ENCODE measurements at regions not wholly inside any gene's neighbourhood (a gene's known extent, or its start where the extent isn't known, plus 50 kb on each side); places are given as distances from the start of the nearest gene placed in this dataset.

DNA sequence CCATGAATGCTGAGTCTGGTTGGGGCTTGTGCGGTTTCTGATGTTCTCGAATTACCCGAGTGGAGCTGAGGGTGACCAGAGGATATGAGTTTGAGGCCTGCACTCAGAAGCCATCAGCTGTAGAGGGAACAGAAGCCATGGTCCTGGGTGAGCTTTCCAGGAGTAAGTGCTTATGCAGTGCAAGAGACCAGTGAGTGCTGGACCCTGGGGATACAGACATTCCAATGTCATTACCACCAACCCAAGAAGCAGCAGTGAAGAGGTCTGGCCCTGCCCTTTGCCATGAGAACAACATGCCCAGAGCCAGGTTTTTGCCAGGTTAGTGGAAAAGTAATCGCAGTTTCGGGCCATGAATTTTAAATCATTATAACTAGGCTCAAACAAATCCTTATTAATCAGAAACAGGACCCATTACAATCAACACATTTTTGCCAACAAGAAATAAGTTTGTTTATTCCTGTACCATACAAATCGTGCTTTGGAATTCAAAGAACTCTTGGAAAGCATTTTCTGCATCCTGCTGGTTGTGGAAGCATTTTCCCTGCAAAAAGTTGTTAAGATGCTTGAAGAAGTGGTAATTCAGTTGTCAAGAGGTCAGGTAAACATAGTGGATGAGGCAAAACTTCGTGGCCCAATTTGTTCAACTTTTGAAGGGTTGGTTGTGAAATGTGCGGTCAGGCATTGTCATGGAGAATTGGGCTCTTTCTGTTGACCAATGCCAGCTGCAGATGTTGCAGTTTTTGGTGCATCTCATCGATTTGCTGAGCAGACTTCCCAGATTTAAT lies 154.6 kb downstream of the SYK start:
- peaks cover 31% of the 10 kb centered on the region for H3K27me3 Mint-ChIP-seq (ENCODE audit: unreplicated experiment)
- TF ChIP-seq, protein P1, sequence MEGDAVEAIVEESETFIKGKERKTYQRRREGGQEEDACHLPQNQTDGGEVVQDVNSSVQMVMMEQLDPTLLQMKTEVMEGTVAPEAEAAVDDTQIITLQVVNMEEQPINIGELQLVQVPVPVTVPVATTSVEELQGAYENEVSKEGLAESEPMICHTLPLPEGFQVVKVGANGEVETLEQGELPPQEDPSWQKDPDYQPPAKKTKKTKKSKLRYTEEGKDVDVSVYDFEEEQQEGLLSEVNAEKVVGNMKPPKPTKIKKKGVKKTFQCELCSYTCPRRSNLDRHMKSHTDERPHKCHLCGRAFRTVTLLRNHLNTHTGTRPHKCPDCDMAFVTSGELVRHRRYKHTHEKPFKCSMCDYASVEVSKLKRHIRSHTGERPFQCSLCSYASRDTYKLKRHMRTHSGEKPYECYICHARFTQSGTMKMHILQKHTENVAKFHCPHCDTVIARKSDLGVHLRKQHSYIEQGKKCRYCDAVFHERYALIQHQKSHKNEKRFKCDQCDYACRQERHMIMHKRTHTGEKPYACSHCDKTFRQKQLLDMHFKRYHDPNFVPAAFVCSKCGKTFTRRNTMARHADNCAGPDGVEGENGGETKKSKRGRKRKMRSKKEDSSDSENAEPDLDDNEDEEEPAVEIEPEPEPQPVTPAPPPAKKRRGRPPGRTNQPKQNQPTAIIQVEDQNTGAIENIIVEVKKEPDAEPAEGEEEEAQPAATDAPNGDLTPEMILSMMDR (IDR thresholded peaks at IDR 0.05; ENCODE audit: unreplicated experiment): no peak
- CTCF ChIA-PET: no interaction called here
- H3K4me1 Mint-ChIP-seq (ENCODE audit: low read depth, unreplicated experiment): no peaks in the 10 kb centered on the region
- BruUV-seq (replicated peaks): no TSS peak
- no peak overlapping the region for H3K4me3 Mint-ChIP-seq (ENCODE audit: low read depth, unreplicated experiment)
- intact Hi-C loops (cut with micrococcal nuclease; ENCODE audit: unreplicated experiment): no loop called here
- H3K27ac Mint-ChIP-seq (ENCODE audit: unreplicated experiment): no peak overlapping the region
- no peaks in the 10 kb centered on the region for H3K36me3 Mint-ChIP-seq (ENCODE audit: insufficient read depth, unreplicated experiment)
- DNase-seq: no peak
- no peaks in the 10 kb centered on the region for H3K9me3 Mint-ChIP-seq (ENCODE audit: low read depth, unreplicated experiment)

DNA sequence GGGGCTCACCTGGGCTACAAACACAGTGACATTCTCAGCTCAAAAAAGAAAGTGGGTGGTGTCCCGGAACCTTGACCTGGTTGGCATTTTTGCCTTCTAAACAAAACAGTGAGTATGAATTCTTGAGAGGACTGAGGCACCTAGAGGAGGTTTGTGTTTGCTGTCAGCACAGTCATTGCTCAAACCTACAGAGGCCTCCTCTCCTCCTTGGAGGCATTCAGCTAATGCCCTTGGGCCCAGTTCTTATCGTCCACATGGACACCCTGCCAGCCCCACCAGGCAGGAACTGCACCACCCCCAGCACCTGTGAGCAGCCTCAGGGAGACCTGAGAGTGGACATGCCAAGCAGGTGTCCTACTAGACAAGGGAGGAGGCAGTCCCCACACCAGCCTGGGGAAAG lies 156.7 kb downstream of the SYK start:
- no peak overlapping the region for H3K4me3 Mint-ChIP-seq (ENCODE audit: low read depth, unreplicated experiment)
- no peaks in the 10 kb centered on the region for H3K36me3 Mint-ChIP-seq (ENCODE audit: insufficient read depth, unreplicated experiment)
- intact Hi-C loops (cut with micrococcal nuclease; ENCODE audit: unreplicated experiment): no loop called here
- CTCF ChIA-PET: no interaction called here
- TF ChIP-seq, protein P1 (IDR thresholded peaks at IDR 0.05; ENCODE audit: unreplicated experiment): no peak
- H3K27me3 Mint-ChIP-seq (ENCODE audit: unreplicated experiment): peaks cover 25% of the 10 kb centered on the region
- DNase-seq: no peak
- H3K4me1 Mint-ChIP-seq (ENCODE audit: low read depth, unreplicated experiment): no peaks in the 10 kb centered on the region
- no peak overlapping the region for H3K27ac Mint-ChIP-seq (ENCODE audit: unreplicated experiment)
- no peaks in the 10 kb centered on the region for H3K9me3 Mint-ChIP-seq (ENCODE audit: low read depth, unreplicated experiment)
- no TSS peak for BruUV-seq (replicated peaks)

DNA sequence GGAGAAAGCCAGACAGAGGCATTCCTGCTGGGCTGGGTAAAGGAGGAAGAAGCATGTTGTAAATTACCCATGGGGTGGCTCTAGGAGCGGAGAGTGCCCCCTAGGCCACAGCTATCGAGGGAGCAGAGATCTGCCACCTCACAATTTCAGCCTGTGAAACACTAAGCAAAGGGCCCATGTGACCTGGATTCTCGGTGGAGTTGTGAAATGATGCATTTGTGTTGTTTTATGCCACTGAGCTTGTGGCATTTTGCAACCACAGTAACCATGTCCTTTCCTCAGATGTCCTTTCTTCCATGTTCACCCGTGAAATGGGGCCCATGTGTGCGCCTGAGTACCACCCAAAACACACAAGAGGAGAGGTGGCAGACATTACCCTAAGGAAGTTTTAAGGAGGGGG lies 159.3 kb downstream of the SYK start:
- Mint-ChIP-seq H3K4me3 (ENCODE audit: low read depth, unreplicated experiment) (no peak overlapping the region), H3K9me3 (ENCODE audit: low read depth, unreplicated experiment) (no peaks in the 10 kb centered on the region), H3K27ac (ENCODE audit: unreplicated experiment) (no peak overlapping the region), H3K27me3 (ENCODE audit: unreplicated experiment) (no peaks in the 10 kb centered on the region), H3K36me3 (ENCODE audit: insufficient read depth, unreplicated experiment) (peaks cover 4% of the 10 kb centered on the region), H3K4me1 (ENCODE audit: low read depth, unreplicated experiment) (no peaks in the 10 kb centered on the region)
- TF ChIP-seq, protein P1 (IDR thresholded peaks at IDR 0.05; ENCODE audit: unreplicated experiment): no peak
- CTCF ChIA-PET: no interaction called here
- DNase-seq: no peak
- intact Hi-C loops (cut with micrococcal nuclease; ENCODE audit: unreplicated experiment): no loop called here
- BruUV-seq (replicated peaks): no TSS peak

DNA sequence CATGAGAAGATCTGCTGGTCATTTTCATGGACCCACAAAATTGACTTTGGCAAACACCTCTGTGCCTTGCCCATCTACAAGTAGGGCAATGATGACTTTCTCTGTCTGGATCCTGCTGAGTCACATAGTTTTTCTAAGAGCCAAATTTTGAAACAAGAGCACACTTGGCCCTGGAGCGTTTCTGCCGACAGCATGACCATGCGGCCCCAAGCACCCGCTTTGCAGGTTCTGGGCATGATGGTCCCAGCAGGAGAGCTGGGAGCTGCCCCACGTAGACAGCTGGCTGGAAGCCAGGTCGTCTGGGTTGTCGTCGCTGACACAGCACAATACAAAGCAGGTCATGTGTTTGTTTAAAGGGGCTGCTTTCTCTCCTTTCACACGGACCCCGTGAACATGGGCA lies 159.8 kb downstream of the SYK start:
- peaks cover 4% of the 10 kb centered on the region for H3K36me3 Mint-ChIP-seq (ENCODE audit: insufficient read depth, unreplicated experiment)
- no peak overlapping the region for H3K4me3 Mint-ChIP-seq (ENCODE audit: low read depth, unreplicated experiment)
- no peak overlapping the region for H3K27ac Mint-ChIP-seq (ENCODE audit: unreplicated experiment)
- intact Hi-C loops (cut with micrococcal nuclease; ENCODE audit: unreplicated experiment): no loop called here
- no peak for DNase-seq
- CTCF ChIA-PET: no interaction called here
- BruUV-seq (replicated peaks): no TSS peak
- H3K9me3 Mint-ChIP-seq (ENCODE audit: low read depth, unreplicated experiment): no peaks in the 10 kb centered on the region
- H3K27me3 Mint-ChIP-seq (ENCODE audit: unreplicated experiment): no peaks in the 10 kb centered on the region
- H3K4me1 Mint-ChIP-seq (ENCODE audit: low read depth, unreplicated experiment): no peaks in the 10 kb centered on the region
- TF ChIP-seq, protein P1 (IDR thresholded peaks at IDR 0.05; ENCODE audit: unreplicated experiment): no peak

Measured in Calu3 (cell line).